ENCODE measurements at regions not wholly inside any gene's neighbourhood (a gene's known extent, or its start where the extent isn't known, plus 50 kb on each side); places are given as distances from the start of the nearest gene placed in this dataset.

GRCh38 chr2:17125989-17126620, 392.1 kb downstream of the RAD51AP2 start:
- H3K4me3 ChIP-seq (ENCODE audit: low read depth, low read length): no peak overlapping the region
- TF ChIP-seq CTCF (IDR thresholded peaks at IDR 0.05; ENCODE audit: low read depth, low read length, missing control alignments): no peak
- in situ Hi-C loops (cut with HindIII; ENCODE audit: low sequenced_read_pairs): no loop called here
- no peak for DNase-seq (ENCODE audit: low read depth)

GRCh38 chr2:17124575-17125318, 393.5 kb downstream of the RAD51AP2 start:
- in situ Hi-C loops (cut with HindIII; ENCODE audit: low sequenced_read_pairs): no loop called here
- DNase-seq (ENCODE audit: low read depth): no peak
- no peak for TF ChIP-seq CTCF (IDR thresholded peaks at IDR 0.05; ENCODE audit: low read depth, low read length, missing control alignments)
- H3K4me3 ChIP-seq (ENCODE audit: low read depth, low read length): no peak overlapping the region

GRCh38 chr2:17122887-17123501, 395.2 kb downstream of the RAD51AP2 start:
- no peak for TF ChIP-seq CTCF (IDR thresholded peaks at IDR 0.05; ENCODE audit: low read depth, low read length, missing control alignments)
- in situ Hi-C loops (cut with HindIII; ENCODE audit: low sequenced_read_pairs): no loop called here
- DNase-seq (ENCODE audit: low read depth): no peak
- H3K4me3 ChIP-seq (ENCODE audit: low read depth, low read length): no peak overlapping the region

- DNase-seq (ENCODE audit: low read depth): no peak
- no peak for TF ChIP-seq CTCF (IDR thresholded peaks at IDR 0.05; ENCODE audit: low read depth, low read length, missing control alignments)
- in situ Hi-C loops (cut with HindIII; ENCODE audit: low sequenced_read_pairs): no loop called here
- no peak overlapping the region for H3K4me3 ChIP-seq (ENCODE audit: low read depth, low read length)
Measured at GRCh38 chr2:17115466-17115865, 402.8 kb downstream of the RAD51AP2 start.

GRCh38 chr2:17115042-17115441, 403.2 kb downstream of the RAD51AP2 start:
- no peak for DNase-seq (ENCODE audit: low read depth)
- in situ Hi-C loops (cut with HindIII; ENCODE audit: low sequenced_read_pairs): no loop called here
- no peak overlapping the region for H3K4me3 ChIP-seq (ENCODE audit: low read depth, low read length)
- no peak for TF ChIP-seq CTCF (IDR thresholded peaks at IDR 0.05; ENCODE audit: low read depth, low read length, missing control alignments)

- H3K4me3 ChIP-seq (ENCODE audit: low read depth, low read length): no peak overlapping the region
- in situ Hi-C loops (cut with HindIII; ENCODE audit: low sequenced_read_pairs): no loop called here
- no peak for TF ChIP-seq CTCF (IDR thresholded peaks at IDR 0.05; ENCODE audit: low read depth, low read length, missing control alignments)
- DNase-seq (ENCODE audit: low read depth): no peak
Measured at GRCh38 chr2:17107871-17108270, 410.4 kb downstream of the RAD51AP2 start.
